ENCODE measurements at regions not wholly inside any gene's neighbourhood (a gene's known extent, or its start where the extent isn't known, plus 50 kb on each side); places are given as distances from the start of the nearest gene placed in this dataset.
"Not testable (repeated sequence)": the region's sequence is repeated elsewhere in the genome, so short reads cannot be mapped to it uniquely, and the experiment has no call there.

GRCh38 chr4:77443941-77444340, 161.7 kb upstream of the CXCL13 start:
- no peak for DNase-seq (ENCODE audit: low read depth in 1 of 2, low spot score in 1 of 2)

GRCh38 chr4:77445823-77446222, 159.8 kb upstream of the CXCL13 start:
- no peak for DNase-seq (ENCODE audit: low read depth in 1 of 2, low spot score in 1 of 2)

- no peak for DNase-seq (ENCODE audit: low read depth in 1 of 2, low spot score in 1 of 2)
Observed at GRCh38 chr4:77446601-77447000, 159.0 kb upstream of the CXCL13 start.

GRCh38 chr4:77449171-77449570, 156.4 kb upstream of the CXCL13 start:
- DNase-seq (ENCODE audit: low read depth in 1 of 2, low spot score in 1 of 2): no peak

- DNase-seq (ENCODE audit: low read depth in 1 of 2, low spot score in 1 of 2): no peak
Observed at GRCh38 chr4:77450006-77450405, 155.6 kb upstream of the CXCL13 start.

GRCh38 chr4:77451530-77451929, 154.1 kb upstream of the CXCL13 start:
- no peak for DNase-seq (ENCODE audit: low read depth in 1 of 2, low spot score in 1 of 2)

GRCh38 chr4:77452117-77452516, 153.5 kb upstream of the CXCL13 start:
- not testable (repeated sequence) for DNase-seq (ENCODE audit: low read depth in 1 of 2, low spot score in 1 of 2)

GRCh38 chr4:77453911-77454310, 151.7 kb upstream of the CXCL13 start:
- DNase-seq (ENCODE audit: low read depth in 1 of 2, low spot score in 1 of 2): no peak

GRCh38 chr4:77454858-77455257, 150.8 kb upstream of the CXCL13 start:
- no peak for DNase-seq (ENCODE audit: low read depth in 1 of 2, low spot score in 1 of 2)

GRCh38 chr4:77464100-77464499, 141.5 kb upstream of the CXCL13 start:
- DNase-seq (ENCODE audit: low read depth in 1 of 2, low spot score in 1 of 2): not testable (repeated sequence)

- DNase-seq (ENCODE audit: low read depth in 1 of 2, low spot score in 1 of 2): peak in 1 of 2 donors; percentile 4
Observed at GRCh38 chr4:77465271-77465670, 140.3 kb upstream of the CXCL13 start.

- DNase-seq (ENCODE audit: low read depth in 1 of 2, low spot score in 1 of 2): no peak
Observed at GRCh38 chr4:77466430-77466829, 139.2 kb upstream of the CXCL13 start.

- no peak for DNase-seq (ENCODE audit: low read depth in 1 of 2, low spot score in 1 of 2)
Observed at GRCh38 chr4:77471821-77472495, 133.7 kb upstream of the CXCL13 start.

GRCh38 chr4:77473509-77473908, 132.1 kb upstream of the CXCL13 start:
- DNase-seq (ENCODE audit: low read depth in 1 of 2, low spot score in 1 of 2): no peak

GRCh38 chr4:77481856-77482255, 123.8 kb upstream of the CXCL13 start:
- no peak for DNase-seq (ENCODE audit: low read depth in 1 of 2, low spot score in 1 of 2)

- no peak for DNase-seq (ENCODE audit: low read depth in 1 of 2, low spot score in 1 of 2)
Observed at GRCh38 chr4:77488882-77489281, 116.7 kb upstream of the CXCL13 start.

- no peak for DNase-seq (ENCODE audit: low read depth in 1 of 2, low spot score in 1 of 2)
Observed at GRCh38 chr4:77493120-77493752, 112.4 kb upstream of the CXCL13 start.

GRCh38 chr4:77493829-77494551, 111.6 kb upstream of the CXCL13 start:
- no peak for DNase-seq (ENCODE audit: low read depth in 1 of 2, low spot score in 1 of 2)

GRCh38 chr4:77496457-77496856, 109.2 kb upstream of the CXCL13 start:
- DNase-seq (ENCODE audit: low read depth in 1 of 2, low spot score in 1 of 2): no peak

GRCh38 chr4:77500801-77501200, 104.8 kb upstream of the CXCL13 start:
- DNase-seq (ENCODE audit: low read depth in 1 of 2, low spot score in 1 of 2): no peak

GRCh38 chr4:77501240-77501639, 104.4 kb upstream of the CXCL13 start:
- no peak for DNase-seq (ENCODE audit: low read depth in 1 of 2, low spot score in 1 of 2)

- DNase-seq (ENCODE audit: low read depth in 1 of 2, low spot score in 1 of 2): no peak
Observed at GRCh38 chr4:77501851-77502250, 103.8 kb upstream of the CXCL13 start.
